GM21526 (cell line): ENCODE measurements at regions not wholly inside any gene's neighbourhood (a gene's known extent, or its start where the extent isn't known, plus 50 kb on each side); places are given as distances from the start of the nearest gene placed in this dataset.

Experiments used
- ATAC-seq: cut with Tn5 transposase; IDR thresholded peaks from one replicate; pipeline ENCODE4 v1.9.1; 2021; ENCODE audit warnings: moderate library complexity; ENCODE audit not compliant: unreplicated experiment, low FRiP score

DNA sequence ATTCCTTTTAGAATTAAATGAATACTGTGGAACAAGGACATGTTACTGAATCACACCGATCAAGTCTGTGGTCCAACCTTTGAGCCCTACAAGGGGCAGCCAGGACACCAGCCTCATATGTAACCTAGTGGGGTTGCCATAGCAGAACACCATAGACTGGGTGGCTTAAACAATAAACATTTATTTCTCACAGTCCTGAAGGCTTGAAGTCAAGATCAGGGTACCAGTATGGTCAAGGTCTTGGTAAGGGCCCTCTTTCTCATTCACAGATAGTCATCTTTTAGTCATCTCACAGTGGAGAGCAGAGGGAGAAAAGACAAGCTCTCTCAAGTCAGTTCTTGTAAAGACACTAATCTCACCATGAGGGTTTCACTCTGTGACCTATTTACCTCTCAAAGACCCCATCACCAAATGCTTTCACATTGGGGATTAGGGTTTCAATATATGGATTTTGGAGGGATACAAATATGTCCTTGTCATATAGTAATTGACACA is 422.5 kb downstream of the GADD45G start:
- ATAC-seq = no peak

DNA sequence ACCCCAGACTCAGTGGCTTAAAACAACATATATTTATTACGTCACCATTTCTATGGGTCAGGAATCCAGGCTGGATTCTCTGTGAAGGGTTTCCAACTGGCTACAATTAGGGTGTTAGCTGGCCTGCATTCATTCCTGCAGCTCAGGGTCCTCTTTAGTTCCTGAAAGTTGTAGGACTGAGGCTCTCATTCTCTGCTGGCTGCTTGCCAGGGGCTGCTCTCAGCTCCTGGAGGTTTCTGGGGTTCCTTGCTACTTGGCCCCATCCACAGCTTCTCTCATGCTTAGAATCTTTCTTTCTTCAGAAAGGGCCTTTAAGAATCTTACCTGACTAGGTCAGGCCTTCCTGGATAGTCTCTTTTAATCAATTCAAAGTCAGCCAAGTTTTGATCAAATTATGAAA is 424.6 kb downstream of the GADD45G start:
- no peak for ATAC-seq

DNA sequence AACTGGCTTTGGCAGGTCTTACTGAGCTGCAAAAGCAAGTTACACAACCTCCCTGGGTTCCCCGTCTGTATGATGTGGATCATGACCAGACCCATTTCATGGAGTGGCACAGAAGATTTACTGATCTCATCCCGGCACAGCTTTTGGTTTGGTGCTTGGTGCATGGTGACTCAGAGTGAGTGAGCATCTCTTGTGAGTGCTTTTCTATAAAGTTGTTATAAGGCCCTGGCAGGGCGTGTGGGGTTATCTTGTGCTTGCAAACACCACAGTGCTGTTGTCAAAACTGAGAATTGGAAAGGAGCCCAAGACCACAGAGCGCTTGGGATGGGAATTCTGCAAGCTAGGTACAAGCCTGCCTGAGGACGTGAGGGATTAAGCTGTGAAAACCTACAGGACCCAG is 425.2 kb downstream of the GADD45G start:
- no peak for ATAC-seq

DNA sequence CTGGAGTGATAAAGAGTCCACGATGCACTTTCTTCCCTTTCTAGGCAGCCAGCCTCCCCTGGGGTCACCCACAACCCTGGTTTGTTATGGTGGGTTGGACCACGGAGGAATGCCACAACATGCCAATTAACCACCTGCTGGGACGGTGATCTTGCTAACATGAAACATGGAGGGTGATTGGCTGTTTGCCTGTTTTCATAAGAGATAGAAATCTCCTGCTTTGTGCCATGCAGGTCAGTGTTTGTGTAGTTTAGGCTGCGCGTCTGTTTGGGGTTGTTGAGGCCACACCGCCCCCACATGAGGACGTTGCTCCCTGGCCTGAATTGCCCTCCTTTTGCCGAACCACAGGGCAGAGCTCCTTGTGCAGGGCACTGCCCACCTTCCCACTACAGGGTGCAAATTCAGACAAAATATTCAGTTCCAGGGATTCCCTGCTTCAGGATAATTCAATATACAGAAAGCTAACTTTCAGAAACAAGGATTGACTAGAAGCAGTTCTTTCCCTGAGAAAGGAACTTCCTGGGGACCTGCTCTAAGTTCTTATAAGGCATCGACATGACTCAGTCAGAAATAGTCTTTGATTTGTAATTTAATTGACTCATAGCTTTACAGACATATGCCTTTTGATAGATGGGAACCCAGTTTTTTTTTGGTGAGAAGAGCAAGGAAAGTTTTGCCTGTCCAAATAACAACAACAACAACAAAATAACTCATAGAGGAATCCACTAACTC is 427.6 kb downstream of the GADD45G start:
- ATAC-seq = no peak

DNA sequence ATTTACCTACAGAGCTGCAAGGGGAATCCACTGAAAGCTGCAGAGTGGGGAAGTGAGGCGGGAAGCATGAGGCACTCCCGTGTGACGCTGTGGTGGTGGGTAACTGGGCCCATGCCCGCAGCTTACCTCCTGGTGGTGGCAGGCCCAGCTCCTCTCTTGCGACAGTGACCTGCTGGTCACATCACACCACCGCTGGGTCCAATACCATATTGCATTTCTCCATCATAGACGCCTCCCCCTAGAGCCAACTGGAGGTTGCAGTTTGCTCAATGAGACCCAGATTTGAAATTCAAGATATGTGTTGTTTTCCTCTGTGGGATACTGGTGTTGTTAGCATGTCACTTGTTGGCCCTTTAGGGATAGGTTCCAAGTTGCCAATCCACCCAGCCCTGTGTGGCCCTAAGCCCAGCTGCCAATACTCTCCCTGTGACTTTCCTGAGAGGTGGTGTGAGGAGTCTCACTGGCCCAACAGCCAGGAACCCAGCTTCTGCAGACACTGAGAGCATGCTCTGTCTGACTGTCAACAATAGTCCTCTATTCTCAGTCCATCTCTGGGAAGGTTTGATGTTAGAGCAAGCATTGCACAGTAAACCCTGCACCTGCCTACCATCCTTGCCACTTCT is 428.3 kb downstream of the GADD45G start:
- ATAC-seq = no peak

DNA sequence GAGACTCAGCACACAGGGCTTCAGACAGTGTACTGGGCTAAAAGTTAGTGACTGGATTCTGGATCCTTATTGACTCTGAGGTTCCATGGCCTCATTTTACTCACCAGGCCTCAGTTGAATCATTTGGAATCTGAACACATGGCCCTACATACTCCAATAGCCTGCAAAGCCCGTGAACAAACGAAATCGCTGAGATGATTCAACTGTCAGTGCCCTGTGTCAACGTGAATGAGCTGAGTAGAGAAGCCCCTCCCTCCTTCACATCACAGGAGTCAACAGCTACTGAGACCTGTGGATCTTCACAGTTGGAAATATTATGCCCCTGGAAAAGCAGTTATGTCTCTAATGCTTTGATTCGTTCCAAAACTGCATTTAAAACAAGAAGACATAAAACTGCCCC is 429.3 kb downstream of the GADD45G start:
- no peak for ATAC-seq

DNA sequence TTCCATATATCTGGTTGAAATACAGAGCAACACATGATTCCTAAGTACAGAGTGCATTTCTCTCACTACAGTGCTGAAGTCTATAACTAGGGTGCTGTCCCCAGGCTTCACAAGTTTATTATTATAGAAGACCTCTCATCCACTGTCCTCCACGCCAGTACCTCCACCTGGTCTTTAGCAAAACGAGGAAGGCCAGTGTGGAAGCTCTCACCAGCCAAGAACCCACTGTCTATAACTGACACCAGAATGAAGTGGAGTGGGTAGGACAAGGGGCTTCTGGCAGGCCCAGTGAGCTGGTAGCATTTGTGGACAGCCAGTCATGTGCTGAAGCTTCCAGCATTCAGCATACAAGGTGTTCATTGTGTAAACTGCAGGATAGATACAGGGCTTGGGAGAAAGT is 430.7 kb downstream of the GADD45G start:
- ATAC-seq = no peak

DNA sequence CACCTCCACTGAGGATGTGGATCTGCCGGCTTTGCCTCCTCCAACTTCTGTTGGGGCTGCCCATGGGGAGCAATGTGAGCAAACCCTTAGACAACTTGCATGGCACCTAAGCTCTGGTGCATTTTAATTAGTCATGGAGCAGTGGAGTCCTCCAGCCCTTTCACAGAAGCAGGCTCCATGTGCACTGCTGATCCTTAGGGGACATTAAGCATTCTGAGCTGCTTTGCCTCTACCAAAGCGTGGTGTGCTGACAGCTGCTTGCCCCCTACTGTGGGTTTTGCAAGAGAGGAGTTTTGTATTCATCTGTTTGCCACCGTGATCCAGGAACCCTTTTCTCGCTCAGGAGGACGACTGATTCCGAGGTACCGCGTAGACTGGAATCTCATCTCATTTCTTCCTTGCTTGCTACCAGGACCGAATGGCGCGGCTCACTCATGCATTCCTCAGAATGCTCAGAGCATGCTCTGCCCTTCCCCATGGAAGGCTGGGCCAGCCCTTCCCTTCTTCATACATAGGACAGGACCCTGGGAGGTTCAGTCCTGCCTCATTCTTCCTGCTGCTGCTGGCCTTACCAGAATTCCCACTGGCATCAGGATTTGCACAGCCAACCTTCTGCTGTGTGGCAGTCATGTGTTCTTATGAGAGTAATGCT is 432.5 kb downstream of the GADD45G start:
- ATAC-seq = no peak

DNA sequence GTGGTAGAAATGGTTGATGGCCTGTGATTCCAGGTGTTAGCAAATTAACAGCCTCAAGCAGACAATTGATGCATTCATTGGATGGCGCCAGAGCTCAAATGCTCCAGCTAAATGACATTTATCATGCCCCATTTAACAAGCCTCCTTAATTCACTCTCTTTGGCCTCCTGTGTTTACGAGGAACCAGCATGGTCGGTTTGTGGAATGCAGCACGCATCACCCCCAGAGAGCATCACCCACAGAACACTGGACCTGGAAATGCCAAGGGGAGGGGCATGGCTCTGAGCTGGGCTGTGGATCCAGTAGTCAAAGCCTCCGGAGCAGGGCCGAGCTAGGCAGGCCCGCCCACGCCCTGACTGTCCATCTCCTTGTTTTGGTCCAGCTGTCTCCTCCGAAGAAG is 434.0 kb downstream of the GADD45G start:
- no peak for ATAC-seq

DNA sequence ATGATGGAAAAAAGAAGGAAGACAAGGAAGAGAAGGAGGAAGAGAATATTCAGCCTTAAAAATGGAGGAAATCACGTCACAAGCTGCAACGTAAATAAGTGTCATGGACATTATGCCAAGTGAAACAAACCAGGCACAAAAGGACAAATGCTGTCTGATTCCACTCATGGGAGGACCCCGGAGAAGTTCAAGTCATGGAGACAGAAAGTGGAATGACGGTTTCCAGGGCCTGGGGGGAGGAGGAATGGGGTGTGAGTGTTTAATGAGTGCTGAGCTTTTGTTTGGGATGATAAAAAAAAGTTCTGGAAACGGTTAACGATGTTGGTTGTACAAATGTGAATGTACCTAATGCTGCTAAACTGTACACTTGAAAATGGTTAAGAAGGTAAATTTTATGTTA is 439.5 kb downstream of the GADD45G start:
- no peak for ATAC-seq

DNA sequence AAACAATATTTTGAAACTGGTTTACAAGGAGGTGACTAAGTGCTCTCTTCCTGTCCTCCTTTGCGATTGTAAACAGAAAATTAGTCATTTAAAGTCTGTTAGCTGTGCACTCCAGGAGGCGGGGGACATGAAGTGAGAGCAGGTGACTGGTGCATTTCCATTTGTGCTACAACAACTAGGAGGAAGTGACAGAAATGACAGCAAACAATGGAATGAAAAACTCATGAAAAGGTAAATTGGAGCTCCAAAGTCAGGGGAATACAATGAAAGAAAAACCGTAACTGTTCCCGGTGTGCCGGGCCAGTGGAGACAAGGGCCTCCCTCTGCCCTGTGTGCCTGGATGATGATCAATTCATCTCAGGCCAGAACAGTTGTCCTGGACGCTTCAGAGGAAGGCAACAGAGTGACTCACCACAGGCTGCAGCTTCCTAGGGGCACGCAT is 439.9 kb downstream of the GADD45G start:
- no peak for ATAC-seq

DNA sequence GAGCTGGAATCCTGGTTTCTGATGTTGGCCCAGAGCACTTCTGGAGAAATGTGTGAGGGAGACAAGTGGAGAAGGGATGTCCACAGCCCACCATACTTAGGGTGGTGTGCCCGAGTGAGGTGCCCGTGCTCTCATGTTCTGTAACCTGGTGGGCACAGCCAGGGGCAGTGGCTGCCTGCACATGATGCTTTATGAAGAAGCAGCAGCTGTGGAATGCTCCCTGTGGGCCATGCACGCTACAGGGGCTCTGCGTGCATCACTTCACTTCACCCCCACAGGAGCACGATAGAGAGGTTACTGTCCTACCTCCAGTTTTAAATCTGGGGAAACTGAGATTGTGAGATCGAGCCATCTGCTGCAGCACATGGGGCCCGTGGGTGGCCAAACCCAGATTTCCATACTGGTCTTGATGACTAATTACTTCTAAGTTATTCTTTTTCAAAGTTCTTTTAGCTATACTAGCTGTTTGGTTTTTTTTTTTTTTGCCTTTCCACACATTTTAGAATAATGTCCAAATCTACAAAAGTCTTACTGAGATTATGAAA is 441.6 kb downstream of the GADD45G start:
- no peak for ATAC-seq

DNA sequence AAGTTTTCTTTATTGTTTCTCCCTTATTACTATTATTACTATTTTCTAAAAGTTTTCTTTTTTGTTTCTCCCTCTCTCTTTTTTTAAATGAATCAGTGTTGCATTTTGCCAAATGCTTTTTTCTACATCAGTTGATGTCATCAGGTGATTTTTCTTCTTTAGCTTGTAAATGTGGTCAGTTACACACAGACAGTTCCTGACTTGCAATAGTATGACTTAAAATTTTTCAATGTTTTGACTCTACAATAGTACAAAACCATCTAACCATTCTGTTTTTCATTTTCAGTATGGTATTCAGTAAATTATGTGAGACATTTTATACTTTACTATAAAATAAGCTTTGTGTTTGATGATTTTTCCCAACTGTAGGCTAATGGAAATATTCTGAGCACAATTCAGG is 443.0 kb downstream of the GADD45G start:
- no peak for ATAC-seq

DNA sequence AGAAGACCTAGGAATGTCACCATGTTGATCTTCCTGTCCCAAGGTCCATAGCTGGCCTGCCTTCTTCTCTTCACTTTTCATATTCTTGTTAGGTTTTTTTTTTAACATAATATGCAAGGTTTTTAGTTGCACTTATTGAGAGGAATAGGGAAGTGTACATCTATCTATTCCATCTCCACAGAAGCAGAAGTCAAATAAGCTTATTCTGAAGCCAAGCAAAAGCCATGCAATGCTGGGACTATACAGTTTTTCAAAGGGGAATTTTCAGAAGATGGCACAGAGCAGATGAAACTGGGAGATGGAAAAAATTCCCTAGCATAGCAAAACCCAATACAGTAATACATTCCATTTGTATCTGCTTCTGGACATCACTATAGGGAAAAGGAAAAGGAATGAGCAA is 447.6 kb downstream of the GADD45G start:
- ATAC-seq = no peak

DNA sequence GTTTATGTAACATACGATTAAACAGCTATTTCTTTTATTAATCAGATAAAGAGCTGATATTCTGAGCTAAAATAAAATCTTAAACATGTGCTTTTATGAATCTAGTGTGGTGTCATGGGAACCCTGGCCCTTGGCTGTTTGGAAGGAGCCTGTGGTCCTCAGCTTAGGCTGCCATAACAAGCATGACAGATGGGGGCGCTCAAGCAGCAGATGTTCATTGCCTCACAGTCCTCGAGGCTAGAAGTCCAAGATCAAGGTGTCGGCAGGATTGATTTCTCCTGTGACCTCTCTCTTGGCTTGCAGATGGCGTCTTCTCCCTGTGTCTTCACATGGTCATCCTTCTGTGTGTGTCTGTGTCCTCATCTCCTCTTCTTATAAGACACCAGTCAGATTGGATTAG is 448.2 kb downstream of the GADD45G start:
- ATAC-seq = no peak

DNA sequence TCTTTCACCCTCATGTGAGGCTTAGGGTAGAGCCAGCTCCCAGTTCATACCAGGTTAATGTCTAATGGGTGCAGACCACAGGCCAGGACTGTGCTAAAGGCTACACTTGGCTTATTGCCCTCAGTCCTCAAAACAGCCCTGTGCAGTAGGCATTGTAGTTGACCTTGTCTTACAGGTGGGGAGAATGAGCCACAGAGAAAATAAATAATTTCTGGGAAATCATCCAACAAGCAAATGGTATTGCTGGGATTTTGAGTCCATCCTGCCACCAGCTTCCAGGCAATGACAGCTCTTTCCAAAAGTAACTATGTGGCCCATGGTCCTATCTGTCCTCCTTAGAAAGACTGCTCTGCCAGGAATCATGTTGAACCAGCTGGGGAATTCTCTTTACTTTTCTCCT is 450.0 kb downstream of the GADD45G start:
- ATAC-seq = no peak

DNA sequence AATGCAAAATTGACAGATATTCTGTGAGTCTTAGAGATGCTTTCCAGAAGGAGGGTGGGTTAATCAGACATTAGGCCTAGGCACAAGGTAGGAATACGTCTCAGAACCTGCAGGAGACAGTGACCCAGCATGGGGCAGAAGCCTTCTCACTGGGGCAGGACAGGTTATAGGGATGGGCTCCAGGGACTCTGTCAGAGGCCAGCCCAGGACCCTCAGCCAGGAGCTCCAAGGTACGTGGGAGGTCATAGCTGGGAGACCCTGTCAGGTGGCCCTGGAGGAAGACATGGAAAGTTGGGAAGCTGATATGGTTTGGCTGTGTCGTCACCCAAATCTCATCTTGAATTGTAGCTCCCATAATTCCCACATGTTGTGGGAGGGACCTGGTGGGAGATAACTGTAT is 450.4 kb downstream of the GADD45G start:
- no peak for ATAC-seq

DNA sequence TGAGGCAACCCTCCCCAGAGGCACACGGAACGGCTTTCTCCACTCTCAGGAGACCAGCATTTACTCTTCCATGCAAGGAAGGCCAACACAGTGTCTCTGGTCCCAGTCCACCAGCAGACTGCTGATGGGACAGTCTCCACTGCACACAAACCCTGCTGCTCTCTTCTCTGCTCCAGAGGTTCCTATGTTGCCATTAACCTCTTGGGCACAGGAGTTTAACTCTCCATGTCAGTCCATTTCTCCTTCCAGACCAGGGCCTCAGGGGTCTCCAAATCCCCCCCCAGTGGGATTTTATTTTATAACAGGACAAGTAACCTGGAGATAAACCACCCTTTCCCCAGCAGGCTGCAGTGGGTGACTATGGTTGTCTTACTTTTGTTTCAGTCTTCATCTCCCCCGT is 452.5 kb downstream of the GADD45G start:
- no peak for ATAC-seq

DNA sequence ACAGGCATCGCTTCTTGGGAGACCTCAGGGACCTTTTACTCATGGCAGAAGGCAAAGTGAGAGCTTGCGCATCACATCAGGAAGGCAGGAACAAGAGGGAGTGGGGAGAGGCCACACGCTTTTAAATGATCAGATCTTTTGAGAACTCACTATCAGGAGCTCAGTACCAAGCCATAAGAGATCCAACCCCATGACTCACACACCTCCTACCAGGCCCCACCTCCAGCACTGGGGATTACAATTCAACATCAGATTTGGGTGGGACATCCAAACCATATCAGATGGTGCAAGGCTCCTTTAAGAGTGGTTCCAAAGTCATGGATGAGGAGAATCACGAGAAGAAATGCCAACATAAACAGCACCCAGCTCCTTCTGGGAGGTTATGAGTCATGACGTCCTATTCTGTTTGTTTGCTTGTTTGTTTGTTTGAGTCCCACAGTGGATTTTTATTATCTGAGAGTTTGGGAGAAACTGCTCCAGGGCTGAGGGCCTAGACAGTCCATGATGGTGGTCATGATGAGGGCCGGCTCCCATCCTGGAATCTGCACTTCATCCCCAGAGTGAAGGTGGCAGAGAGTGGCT is 453.5 kb downstream of the GADD45G start:
- no peak for ATAC-seq

DNA sequence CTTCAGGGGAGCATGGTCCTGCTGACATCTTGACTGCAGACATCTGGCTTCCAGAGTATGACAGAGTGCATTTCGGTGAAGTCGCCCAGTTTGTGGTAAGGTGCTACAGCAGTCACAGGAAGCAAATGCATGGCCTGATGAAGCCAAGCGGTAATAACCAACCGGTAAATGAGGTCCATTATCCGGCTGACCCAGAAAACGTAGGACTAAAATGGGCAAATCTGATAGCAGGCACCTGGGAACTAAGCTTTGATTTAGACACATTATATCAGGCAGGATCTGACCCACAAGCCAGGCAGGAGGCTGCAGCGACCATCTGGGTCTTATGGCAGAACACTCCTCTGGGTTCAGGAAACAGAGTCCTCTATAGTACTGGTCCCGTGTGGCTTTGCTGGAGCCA is 454.6 kb downstream of the GADD45G start:
- no peak for ATAC-seq

DNA sequence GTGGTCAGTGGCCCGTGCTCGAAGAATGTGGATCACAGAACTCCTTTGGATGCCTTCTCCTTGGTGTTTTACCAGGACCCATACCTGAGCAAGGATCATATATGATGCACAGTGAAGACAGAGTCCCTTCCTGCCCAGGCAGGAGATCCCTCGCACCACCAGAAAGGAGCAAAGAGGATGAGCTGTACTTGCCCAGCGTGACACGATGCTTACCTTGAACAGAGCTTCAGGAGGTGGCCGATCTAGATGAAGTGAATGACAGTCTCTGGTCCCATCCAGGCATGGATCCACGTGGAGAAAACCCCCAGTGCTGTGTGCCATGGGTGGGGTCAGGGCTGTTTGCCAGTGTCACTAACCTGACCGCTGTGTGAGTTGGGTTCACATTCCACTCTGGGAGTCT is 455.4 kb downstream of the GADD45G start:
- no peak for ATAC-seq
